Fibroblast of skin of left quadriceps (primary cell): ENCODE measurements at regions not wholly inside any gene's neighbourhood (a gene's known extent, or its start where the extent isn't known, plus 50 kb on each side); places are given as distances from the start of the nearest gene placed in this dataset.

Source experiments
- DNase-seq, 2 experiments: peaks; one replicate each; pipeline ENCODE4 v3.0.0-alpha.2; 2013; ENCODE audit warnings: low read depth in 2 of 2

GRCh38 chr17:71681427-71682173 is 439.2 kb upstream of the SOX9 start:
- DNase-seq: no peak

- DNase-seq: no peak
Observed at GRCh38 chr17:71682174-71682494, 438.7 kb upstream of the SOX9 start.

- DNase-seq: no peak
Observed at GRCh38 chr17:71689782-71690181, 431.0 kb upstream of the SOX9 start.

GRCh38 chr17:71699907-71700306 is 420.9 kb upstream of the SOX9 start:
- DNase-seq: no peak

GRCh38 chr17:71703701-71704100 is 417.1 kb upstream of the SOX9 start:
- DNase-seq: no peak

- peak; percentile 70 to 73 for DNase-seq
Observed at GRCh38 chr17:71709271-71709890, 411.4 kb upstream of the SOX9 start.

GRCh38 chr17:71709946-71710345 is 410.9 kb upstream of the SOX9 start:
- peak; percentile 33 to 38 for DNase-seq

GRCh38 chr17:71710816-71711215 is 410.0 kb upstream of the SOX9 start:
- DNase-seq: no peak

- no peak for DNase-seq
Observed at GRCh38 chr17:71713846-71714245, 407.0 kb upstream of the SOX9 start.

- DNase-seq: no peak
Observed at GRCh38 chr17:71724339-71724738, 396.5 kb upstream of the SOX9 start.

GRCh38 chr17:71725811-71726210 is 395.0 kb upstream of the SOX9 start:
- no peak for DNase-seq

GRCh38 chr17:71726341-71726740 is 394.5 kb upstream of the SOX9 start:
- no peak for DNase-seq

- DNase-seq: no peak
Observed at GRCh38 chr17:71727292-71727691, 393.5 kb upstream of the SOX9 start.

- DNase-seq: no peak
Observed at GRCh38 chr17:71727723-71728122, 393.1 kb upstream of the SOX9 start.

GRCh38 chr17:71730871-71731270 is 389.9 kb upstream of the SOX9 start:
- DNase-seq: no peak

GRCh38 chr17:71735893-71736292 is 384.9 kb upstream of the SOX9 start:
- no peak for DNase-seq

GRCh38 chr17:71740866-71741265 is 380.0 kb upstream of the SOX9 start:
- DNase-seq: no peak

GRCh38 chr17:71741836-71742235 is 379.0 kb upstream of the SOX9 start:
- no peak for DNase-seq

- DNase-seq: no peak
Observed at GRCh38 chr17:71748872-71749271, 371.9 kb upstream of the SOX9 start.

GRCh38 chr17:71753070-71753469 is 367.8 kb upstream of the SOX9 start:
- no peak for DNase-seq

GRCh38 chr17:71757156-71757555 is 363.7 kb upstream of the SOX9 start:
- no peak for DNase-seq

GRCh38 chr17:71757956-71758355 is 362.9 kb upstream of the SOX9 start:
- no peak for DNase-seq

- DNase-seq: no peak
Observed at GRCh38 chr17:71759422-71760060, 361.3 kb upstream of the SOX9 start.
